ENCODE measurements at regions not wholly inside any gene's neighbourhood (a gene's known extent, or its start where the extent isn't known, plus 50 kb on each side); places are given as distances from the start of the nearest gene placed in this dataset.

DNA sequence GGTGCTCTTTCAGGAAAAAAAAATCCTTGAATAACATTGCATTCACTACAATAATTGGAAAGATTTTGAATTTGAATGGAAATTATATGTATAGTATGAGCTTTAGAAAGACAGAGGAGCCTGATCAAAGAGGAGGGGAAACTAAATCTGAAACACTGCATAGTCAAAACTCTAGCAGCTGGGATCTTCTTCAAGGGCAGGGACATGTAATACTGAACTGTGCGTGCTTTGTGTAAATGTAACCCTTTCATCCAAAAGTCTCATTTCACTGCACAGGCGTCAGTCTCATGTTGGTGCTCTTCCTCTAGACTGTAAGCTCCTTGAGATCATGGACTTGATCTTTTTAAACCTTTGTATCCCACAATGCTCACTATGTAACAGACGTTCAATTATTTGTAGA, 212.0 kb upstream of the JADE1 start:
- no peak for TF ChIP-seq WT1 (tag by site-specific recombination; IDR thresholded peaks at IDR 0.05)
- TF ChIP-seq ZBTB26 (tag by site-specific recombination; optimal IDR thresholded peaks at IDR 0.05) = no peak
- no peak for TF ChIP-seq ZNF416 (tag by site-specific recombination; IDR thresholded peaks at IDR 0.05)
- TF ChIP-seq ZNF239 (tag by site-specific recombination; IDR thresholded peaks at IDR 0.05) = no peak
- TF ChIP-seq ZNF266 (tag by site-specific recombination; IDR thresholded peaks at IDR 0.05; ENCODE audit: low read depth) = no peak
- TF ChIP-seq ZNF610 (tag by site-specific recombination; IDR thresholded peaks at IDR 0.05; ENCODE audit: borderline replicate concordance) = no peak
- no peak for TF ChIP-seq ZNF398 (tag by site-specific recombination; IDR thresholded peaks at IDR 0.05)
- no peak for TF ChIP-seq GLI2 (tag by site-specific recombination; IDR thresholded peaks at IDR 0.05; ENCODE audit: borderline replicate concordance, low read depth)
- no peak for TF ChIP-seq REPIN1 (tag by site-specific recombination; IDR thresholded peaks at IDR 0.05; ENCODE audit: low read depth)
- TF ChIP-seq ZNF585B (tag by site-specific recombination; IDR thresholded peaks at IDR 0.05) = no peak
- TF ChIP-seq, protein P1, sequence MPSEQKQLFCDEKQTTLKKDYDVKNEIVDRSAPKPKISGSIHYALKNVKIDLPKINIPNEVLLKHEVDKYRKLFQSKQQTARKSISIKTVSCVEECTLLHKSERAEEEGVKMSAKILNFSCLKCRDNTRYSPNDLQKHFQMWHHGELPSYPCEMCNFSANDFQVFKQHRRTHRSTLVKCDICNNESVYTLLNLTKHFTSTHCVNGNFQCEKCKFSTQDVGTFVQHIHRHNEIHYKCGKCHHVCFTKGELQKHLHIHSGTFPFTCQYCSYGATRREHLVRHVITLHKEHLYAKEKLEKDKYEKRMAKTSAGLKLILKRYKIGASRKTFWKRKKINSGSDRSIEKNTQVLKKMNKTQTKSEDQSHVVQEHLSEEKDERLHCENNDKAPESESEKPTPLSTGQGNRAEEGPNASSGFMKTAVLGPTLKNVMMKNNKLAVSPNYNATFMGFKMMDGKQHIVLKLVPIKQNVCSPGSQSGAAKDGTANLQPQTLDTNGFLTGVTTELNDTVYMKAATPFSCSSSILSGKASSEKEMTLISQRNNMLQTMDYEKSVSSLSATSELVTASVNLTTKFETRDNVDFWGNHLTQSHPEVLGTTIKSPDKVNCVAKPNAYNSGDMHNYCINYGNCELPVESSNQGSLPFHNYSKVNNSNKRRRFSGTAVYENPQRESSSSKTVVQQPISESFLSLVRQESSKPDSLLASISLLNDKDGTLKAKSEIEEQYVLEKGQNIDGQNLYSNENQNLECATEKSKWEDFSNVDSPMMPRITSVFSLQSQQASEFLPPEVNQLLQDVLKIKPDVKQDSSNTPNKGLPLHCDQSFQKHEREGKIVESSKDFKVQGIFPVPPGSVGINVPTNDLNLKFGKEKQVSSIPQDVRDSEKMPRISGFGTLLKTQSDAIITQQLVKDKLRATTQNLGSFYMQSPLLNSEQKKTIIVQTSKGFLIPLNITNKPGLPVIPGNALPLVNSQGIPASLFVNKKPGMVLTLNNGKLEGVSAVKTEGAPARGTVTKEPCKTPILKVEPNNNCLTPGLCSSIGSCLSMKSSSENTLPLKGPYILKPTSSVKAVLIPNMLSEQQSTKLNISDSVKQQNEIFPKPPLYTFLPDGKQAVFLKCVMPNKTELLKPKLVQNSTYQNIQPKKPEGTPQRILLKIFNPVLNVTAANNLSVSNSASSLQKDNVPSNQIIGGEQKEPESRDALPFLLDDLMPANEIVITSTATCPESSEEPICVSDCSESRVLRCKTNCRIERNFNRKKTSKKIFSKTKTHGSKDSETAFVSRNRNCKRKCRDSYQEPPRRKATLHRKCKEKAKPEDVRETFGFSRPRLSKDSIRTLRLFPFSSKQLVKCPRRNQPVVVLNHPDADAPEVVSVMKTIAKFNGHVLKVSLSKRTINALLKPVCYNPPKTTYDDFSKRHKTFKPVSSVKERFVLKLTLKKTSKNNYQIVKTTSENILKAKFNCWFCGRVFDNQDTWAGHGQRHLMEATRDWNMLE (tag by site-specific recombination; conservative IDR thresholded peaks at IDR 0.05; ENCODE audit: low read depth) = no peak
- TF ChIP-seq MYNN (tag by site-specific recombination; IDR thresholded peaks at IDR 0.05; ENCODE audit: borderline replicate concordance) = no peak
- no peak for TF ChIP-seq ZNF792 (tag by site-specific recombination; IDR thresholded peaks at IDR 0.05)
- no peak for TF ChIP-seq ZNF48 (tag by site-specific recombination; IDR thresholded peaks at IDR 0.05)
- no peak for TF ChIP-seq ZNF174 (tag by site-specific recombination; IDR thresholded peaks at IDR 0.05)
- TF ChIP-seq ZFP37 (tag by site-specific recombination; IDR thresholded peaks at IDR 0.05) = no peak
- no peak for TF ChIP-seq ZNF664 (tag by site-specific recombination; IDR thresholded peaks at IDR 0.05)
- no peak for TF ChIP-seq TCF7L2 (IDR thresholded peaks at IDR 0.05; ENCODE audit: borderline replicate concordance, low read depth, low read length)
- TF ChIP-seq SCRT2 (tag by site-specific recombination; IDR thresholded peaks at IDR 0.05) = no peak
- TF ChIP-seq ZSCAN4 (tag by site-specific recombination; IDR thresholded peaks at IDR 0.05) = no peak
- ChIA-PET POLR2A (no interaction called here), CTCF (interaction anchor here (1.0 to 1.1 kb wide), 2 partner anchors 22 to 31 kb away, joined by 3 to 4 read pairs; no protein-coding TSS in a partner anchor)
- Histone ChIP-seq H3K36me3 (ENCODE audit: control insufficient read depth in 2 of 2, insufficient read depth in 1 of 2, low read length in 2 of 2) (no peaks in the 10 kb centered on the region), H3K4me1 (ENCODE audit: control insufficient read depth, insufficient read depth, low read length) (no peaks in the 10 kb centered on the region), H3K27ac (ENCODE audit: extremely low read depth, low read depth, low read length) (no peak overlapping the region), H3K9me3 (ENCODE audit: control insufficient read depth, insufficient read depth, low read depth, low read length) (no peaks in the 10 kb centered on the region), H3K4me3 (ENCODE audit: low read depth, low read length) (no peak overlapping the region)

Measured in HEK293 (cell line).